ENCODE measurements at regions not wholly inside any gene's neighbourhood (a gene's known extent, or its start where the extent isn't known, plus 50 kb on each side); places are given as distances from the start of the nearest gene placed in this dataset.

- no peak for TF ChIP-seq CTCF (IDR thresholded peaks at IDR 0.05)
- no peak for TF ChIP-seq POLR2A (IDR thresholded peaks at IDR 0.05)
- H3K4me3 ChIP-seq (ENCODE audit: low read depth, poor library complexity, severe bottlenecking): no peak overlapping the region
- WGBS, 2 donors: 77 to 78% methylated on average over 3 of the region's 3 CpGs
- intact Hi-C loops (cut with DNase I; ENCODE audit: low total_unique reads): no loop called here
- DNase-seq (ENCODE audit: low spot score in 2 of 2): no peak
These were observed 114.4 kb downstream of the NR2F2 start for GRCh38 chr15:96444865-96445264.

GRCh38 chr15:96448923-96449322 lies 118.4 kb downstream of the NR2F2 start:
- intact Hi-C loops (cut with DNase I; ENCODE audit: low total_unique reads): no loop called here
- H3K4me3 ChIP-seq (ENCODE audit: low read depth, poor library complexity, severe bottlenecking): no peak overlapping the region
- no peak for DNase-seq (ENCODE audit: low spot score in 2 of 2)
- WGBS, 2 donors: 35 to 41% methylated on average over 7 of the region's 7 CpGs
- TF ChIP-seq CTCF (IDR thresholded peaks at IDR 0.05): no peak
- TF ChIP-seq POLR2A (IDR thresholded peaks at IDR 0.05): no peak

- no peak for DNase-seq (ENCODE audit: low spot score in 2 of 2)
- intact Hi-C loops (cut with DNase I; ENCODE audit: low total_unique reads): no loop called here
- 79 to 84% methylated on average over 3 of the region's 3 CpGs for WGBS, 2 donors
- TF ChIP-seq POLR2A (IDR thresholded peaks at IDR 0.05) (no peak), CTCF (IDR thresholded peaks at IDR 0.05) (no peak)
- no peak overlapping the region for H3K4me3 ChIP-seq (ENCODE audit: low read depth, poor library complexity, severe bottlenecking)
These were observed 127.3 kb downstream of the NR2F2 start for GRCh38 chr15:96457841-96458240.

DNA sequence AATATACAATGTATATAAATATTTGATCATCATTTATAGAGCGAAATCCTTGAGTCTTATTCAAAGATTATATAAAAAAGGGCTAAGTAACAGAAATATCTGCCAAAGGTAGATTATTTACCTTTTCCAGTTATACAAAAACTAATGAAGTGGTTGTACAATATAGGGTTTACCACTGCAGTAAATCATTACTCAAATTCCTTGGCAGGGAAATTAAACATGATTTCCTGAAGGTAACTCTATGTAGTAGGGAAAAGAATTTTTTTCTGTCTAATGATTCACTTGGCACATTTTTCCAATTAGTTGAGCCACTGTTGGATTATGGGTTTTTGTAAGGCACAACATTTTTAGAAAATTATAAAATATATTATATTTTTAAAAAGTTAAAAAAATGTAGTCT lies 129.6 kb downstream of the NR2F2 start:
- WGBS, 2 donors: 69% methylated on average over 1 of the region's 1 CpG
- TF ChIP-seq CTCF (IDR thresholded peaks at IDR 0.05) (no peak), POLR2A (IDR thresholded peaks at IDR 0.05) (no peak)
- no peak overlapping the region for H3K4me3 ChIP-seq (ENCODE audit: low read depth, poor library complexity, severe bottlenecking)
- no peak for DNase-seq (ENCODE audit: low spot score in 2 of 2)
- intact Hi-C loops (cut with DNase I; ENCODE audit: low total_unique reads): no loop called here

- no peak overlapping the region for H3K4me3 ChIP-seq (ENCODE audit: low read depth, poor library complexity, severe bottlenecking)
- intact Hi-C loops (cut with DNase I; ENCODE audit: low total_unique reads): no loop called here
- TF ChIP-seq CTCF (IDR thresholded peaks at IDR 0.05) (no peak), POLR2A (IDR thresholded peaks at IDR 0.05) (no peak)
- DNase-seq (ENCODE audit: low spot score in 2 of 2): no peak
- WGBS, 2 donors: 71 to 76% methylated on average over 21 of the region's 21 CpGs
These were observed 132.6 kb downstream of the NR2F2 start for GRCh38 chr15:96462768-96463750.
